HEK293 (cell line): ENCODE measurements at regions not wholly inside any gene's neighbourhood (a gene's known extent, or its start where the extent isn't known, plus 50 kb on each side); places are given as distances from the start of the nearest gene placed in this dataset.
"Not testable (repeated sequence)": the region's sequence is repeated elsewhere in the genome, so short reads cannot be mapped to it uniquely, and the experiment has no call there.

Experiments used
- CTCF ChIA-PET: fragments of 350-600 bp; formaldehyde crosslinking; extraction: SDS; loops from one replicate; lab custom pipeline; 2021; ENCODE audit warnings: antibody characterized with exemption; lab: Yijun Ruan, JAX
- POLR2A ChIA-PET: fragments of 300-600 bp; formaldehyde crosslinking; extraction: SDS; loops from one replicate; lab custom pipeline; 2020; ENCODE audit warnings: antibody characterized with exemption, inconsistent platforms; lab: Yijun Ruan, JAX
- H3K27ac ChIP-seq: fragments of 200-500 bp; sonication (Bioruptor generic); 2 replicates; pipeline ENCODE4 v1.5.1; 2014; ENCODE audit warnings: low read depth, low read length, control low read depth, inconsistent platforms; ENCODE audit errors: extremely low read depth
- H3K36me3 ChIP-seq, 2 experiments: fragments of 200-500 bp in 1 of 2; sonication (Bioruptor generic) in 1 of 2; 1 replicate in 1 of 2; 2 replicates in 1 of 2; pipeline ENCODE4 v1.5.1; 2014 to 2017; ENCODE audit warnings: inconsistent platforms in 2 of 2, low read length in 2 of 2; ENCODE audit not compliant: control insufficient read depth in 2 of 2, insufficient read depth in 1 of 2
- H3K4me1 ChIP-seq: fragments of 200-500 bp; sonication (Bioruptor generic); 2 replicates; pipeline ENCODE4 v1.5.1; 2014; ENCODE audit warnings: mild to moderate bottlenecking, low read length, inconsistent platforms; ENCODE audit not compliant: control insufficient read depth, insufficient read depth
- H3K4me3 ChIP-seq: 2 replicates; pipeline ENCODE4 v1.5.1; 2011; ENCODE audit warnings: low read depth, mild to moderate bottlenecking, control low read depth, low read length, moderate library complexity
- H3K9me3 ChIP-seq: fragments of 200-500 bp; sonication (Bioruptor generic); 2 replicates; pipeline ENCODE4 v1.5.1; 2014; ENCODE audit warnings: low read depth, low read length, inconsistent platforms; ENCODE audit not compliant: control insufficient read depth, insufficient read depth
- KLF10 ChIP-seq: fragments of 450-650 bp; IDR thresholded peaks from 2 replicates; pipeline ENCODE4 v1.5.1; 2018; ENCODE audit warnings: missing biosample characterization, mild to moderate bottlenecking, missing genetic modification characterization
- KLF8 ChIP-seq: fragments of 450-650 bp; formaldehyde crosslinking; IDR thresholded peaks from 2 replicates; pipeline ENCODE4 v1.5.1; 2016; ENCODE audit warnings: missing biosample characterization, missing genetic modification characterization
- REST ChIP-seq: fragments of 450-650 bp; formaldehyde crosslinking; IDR thresholded peaks from 2 replicates; pipeline ENCODE4 v1.5.1; 2016; ENCODE audit warnings: missing biosample characterization, missing genetic modification characterization
- ZBTB10 ChIP-seq: fragments of 450-650 bp; formaldehyde crosslinking; IDR thresholded peaks from 2 replicates; pipeline ENCODE4 v1.5.1; 2016; ENCODE audit warnings: missing biosample characterization, missing genetic modification characterization
- ZBTB8A ChIP-seq: fragments of 450-650 bp; formaldehyde crosslinking; IDR thresholded peaks from 2 replicates; pipeline ENCODE4 v1.5.1; 2016; ENCODE audit warnings: missing biosample characterization, missing genetic modification characterization
- ZNF398 ChIP-seq: fragments of 450-650 bp; formaldehyde crosslinking; IDR thresholded peaks from 2 replicates; pipeline ENCODE4 v1.5.1; 2017; ENCODE audit warnings: missing biosample characterization, missing genetic modification characterization
- ZNF791 ChIP-seq: fragments of 450-650 bp; formaldehyde crosslinking; IDR thresholded peaks from 2 replicates; pipeline ENCODE4 v1.5.1; 2016; ENCODE audit warnings: missing biosample characterization, missing genetic modification characterization
- ZSCAN30 ChIP-seq: fragments of 450-650 bp; IDR thresholded peaks from 2 replicates; pipeline ENCODE4 v1.5.1; 2018; ENCODE audit warnings: missing biosample characterization, mild to moderate bottlenecking, missing genetic modification characterization, moderate library complexity

GRCh38 chr17:30707724-30708240 is 116.7 kb downstream of the CRLF3 start:
- ChIA-PET POLR2A (interaction anchor here (0.6 kb wide), 1 partner anchor 9 kb away, joined by 5 read pairs; no protein-coding TSS in a partner anchor), CTCF (interaction anchor here (0.6 kb wide), 2 partner anchors 10 to 235 kb away, joined by 3 to 4 read pairs; no protein-coding TSS in a partner anchor)
- H3K36me3 ChIP-seq, H3K9me3 ChIP-seq, H3K4me1 ChIP-seq: not testable (repeated sequence)
- Histone ChIP-seq H3K4me3 (peak overlapping the region; percentile 84), H3K27ac (peak overlapping the region; percentile 84)
- peak; percentile 81 for TF ChIP-seq ZNF398 (tag by site-specific recombination)
- TF ChIP-seq KLF8 (tag by site-specific recombination): 0 out of 2 replicates have a peak, but pooled peaks have one; percentile 27
- TF ChIP-seq ZNF791: 0 out of 2 replicates have a peak, but pooled peaks have one; percentile 7
- TF ChIP-seq ZBTB8A: peak; percentile 16; the same call in 1 of the 2 replicates
- TF ChIP-seq ZSCAN30 (tag by site-specific recombination): 0 out of 2 replicates have a peak, but pooled peaks have one; percentile 14
- peak; percentile 17; the same call in 1 of the 2 replicates for TF ChIP-seq KLF10 (tag by site-specific recombination)
- TF ChIP-seq ZBTB10 (tag by site-specific recombination): peak; percentile 27; the same call in 1 of the 2 replicates

- H3K9me3 ChIP-seq, POLR2A ChIA-PET, H3K4me1 ChIP-seq, H3K36me3 ChIP-seq, H3K4me3 ChIP-seq: not testable (repeated sequence)
- CTCF ChIA-PET: interaction anchor here (1.1 kb wide), 1 partner anchor 9 kb away, joined by 4 read pairs; no protein-coding TSS in a partner anchor
- TF ChIP-seq REST (tag by site-specific recombination): 0 out of 2 replicates have a peak, but pooled peaks have one; percentile 28
- TF ChIP-seq, all 188 proteins: peak for 1; not testable (repeated sequence) for 187
- H3K27ac ChIP-seq: not testable (repeated sequence)
Measured at GRCh38 chr17:30706461-30707335, 117.8 kb downstream of the CRLF3 start.

GRCh38 chr17:30706004-30706403 is 118.5 kb downstream of the CRLF3 start:
- H3K27ac ChIP-seq, H3K4me3 ChIP-seq, H3K9me3 ChIP-seq, POLR2A ChIA-PET, H3K36me3 ChIP-seq, CTCF ChIA-PET, H3K4me1 ChIP-seq: not testable (repeated sequence)
